CD14-positive monocyte (primary cell): ENCODE measurements at regions not wholly inside any gene's neighbourhood (a gene's known extent, or its start where the extent isn't known, plus 50 kb on each side); places are given as distances from the start of the nearest gene placed in this dataset.
"Not testable (repeated sequence)": the region's sequence is repeated elsewhere in the genome, so short reads cannot be mapped to it uniquely, and the experiment has no call there.

Source experiments
- DNase-seq, 3 donors: peaks; one replicate each; pipeline ENCODE4 v3.0.0-alpha.2; 2011 to 2022
- H2AFZ ChIP-seq: 2 replicates; pipeline ENCODE4 v1.6.0; 2012; ENCODE audit warnings: mild to moderate bottlenecking, low read depth, low read length, inconsistent platforms; ENCODE audit not compliant: insufficient read depth, poor library complexity, severe bottlenecking
- H3K27ac ChIP-seq, 2 donors: 1 replicate in 1 of 2; 2 replicates in 1 of 2; pipeline ENCODE4 v1.5.1; 2012 to 2013; ENCODE audit warnings: low read length in 2 of 2, control low read depth in 1 of 2, inconsistent platforms in 1 of 2, low read depth in 1 of 2, mild to moderate bottlenecking in 1 of 2
- H3K27me3 ChIP-seq, 2 donors: one replicate each; pipeline versions ENCODE4 v1.6.0 to v1.6.1; 2011 to 2013; ENCODE audit warnings: low read length in 2 of 2; ENCODE audit not compliant: control insufficient read depth in 2 of 2, insufficient read depth in 2 of 2
- H3K36me3 ChIP-seq, 2 donors: replicated peaks in 1 of 2; 1 replicate in 1 of 2; 2 replicates in 1 of 2; pipeline versions ENCODE4 v1.5.1 to v1.6.1; 2012 to 2013; ENCODE audit warnings: low read length in 2 of 2, control low read depth in 1 of 2, inconsistent platforms in 1 of 2, mild to moderate bottlenecking in 1 of 2; ENCODE audit not compliant: insufficient read depth in 2 of 2, control insufficient read depth in 1 of 2
- H3K4me1 ChIP-seq, 2 donors: 1 replicate in 1 of 2; 2 replicates in 1 of 2; pipeline versions ENCODE4 v1.5.1 to v1.6.1; 2012 to 2013; ENCODE audit warnings: low read length in 2 of 2, control low read depth in 1 of 2, inconsistent platforms in 1 of 2, mild to moderate bottlenecking in 1 of 2, moderate library complexity in 1 of 2; ENCODE audit not compliant: insufficient read depth in 2 of 2, control insufficient read depth in 1 of 2
- H3K4me2 ChIP-seq: replicated peaks from 2 replicates; pipeline ENCODE3; 2012; ENCODE audit warnings: low read length, moderate library complexity, mild to moderate bottlenecking; ENCODE audit not compliant: poor library complexity, severe bottlenecking; ENCODE audit errors: extremely low read depth
- H3K4me3 ChIP-seq, 3 experiments: fragments of 200-600 bp in 1 of 3; sonication (generic) in 1 of 3; replicated peaks in 1 of 3; 1 replicate in 2 of 3; 2 replicates in 1 of 3; pipeline ENCODE4 v1.5.1; 2011 to 2013; ENCODE audit warnings: low read length in 3 of 3, mild to moderate bottlenecking in 3 of 3, control low read depth in 2 of 3, low read depth in 2 of 3, inconsistent platforms in 1 of 3, moderate library complexity in 1 of 3
- H3K79me2 ChIP-seq: 2 replicates; pipeline ENCODE4 v1.6.0; 2012; ENCODE audit warnings: mild to moderate bottlenecking, control low read depth, inconsistent platforms, low read length, moderate library complexity; ENCODE audit not compliant: insufficient read depth
- H3K9ac ChIP-seq: 2 replicates; pipeline ENCODE4 v1.6.0; 2017; ENCODE audit warnings: low read length, mild to moderate bottlenecking; ENCODE audit not compliant: insufficient read depth, poor library complexity, severe bottlenecking
- H3K9me3 ChIP-seq, 2 donors: replicated peaks in 1 of 2; 1 replicate in 1 of 2; 2 replicates in 1 of 2; pipeline versions ENCODE4 v1.5.1 to v1.6.1; 2012 to 2013; ENCODE audit warnings: low read length in 2 of 2, control low read depth in 1 of 2; ENCODE audit not compliant: control insufficient read depth in 1 of 2, insufficient read depth in 1 of 2
- H4K20me1 ChIP-seq: 2 replicates; pipeline ENCODE4 v1.6.0; 2012; ENCODE audit warnings: mild to moderate bottlenecking, low read length, control low read depth, moderate library complexity; ENCODE audit not compliant: insufficient read depth
- H3K27ac Mint-ChIP-seq, 7 donors: one replicate each; pipeline ENCODE4 v1.8.0; 2020; ENCODE audit warnings: mild to moderate bottlenecking in 7 of 7, mixed read lengths in 7 of 7, moderate library complexity in 6 of 7, inconsistent platforms in 2 of 7
- H3K27me3 Mint-ChIP-seq, 3 donors: one replicate each; pipeline ENCODE4 v1.8.0; 2021 to 2022; ENCODE audit warnings: low read depth in 3 of 3, mild to moderate bottlenecking in 3 of 3, mixed read lengths in 3 of 3, moderate library complexity in 3 of 3, inconsistent platforms in 1 of 3
- H3K36me3 Mint-ChIP-seq, 2 donors: one replicate each; pipeline ENCODE4 v1.8.0; 2020; ENCODE audit warnings: mixed read lengths in 2 of 2, inconsistent platforms in 1 of 2, mild to moderate bottlenecking in 1 of 2
- H3K4me1 Mint-ChIP-seq: one replicate; pipeline ENCODE4 v1.8.0; 2020; ENCODE audit warnings: mild to moderate bottlenecking, mixed read lengths
- H3K4me3 Mint-ChIP-seq, 2 donors: one replicate each; pipeline ENCODE4 v1.8.0; 2020; ENCODE audit warnings: mild to moderate bottlenecking in 2 of 2, mixed read lengths in 2 of 2, moderate library complexity in 1 of 2
- H3K9me3 Mint-ChIP-seq, 7 donors: one replicate each; pipeline ENCODE4 v1.8.0; 2020 to 2022; ENCODE audit warnings: mixed read lengths in 7 of 7, mild to moderate bottlenecking in 6 of 7, moderate library complexity in 6 of 7, inconsistent platforms in 2 of 7
- CTCF ChIP-seq: fragments of 200-600 bp; IDR thresholded peaks from one replicate; pipeline ENCODE4 v1.8.0; 2022; ENCODE audit warnings: antibody characterized with exemption, mild to moderate bottlenecking
- WGBS: methylation state at CpG from one replicate; pipeline ENCODE4 v1.1.5; 2013; ENCODE audit warnings: missing lambda C conversion rate; ENCODE audit not compliant: insufficient coverage; 5-methylcytosine and 5-hydroxymethylcytosine counted together
- intact Hi-C, 2 donors: fragments of 100-400 bp; cut with micrococcal nuclease; formaldehyde crosslinking; loops; one replicate each; pipeline versions ENCODE4 v1.15.0 to v1.15.1; 2023

- Histone ChIP-seq H3K4me1 (no peaks in the 10 kb centered on the region), H3K27me3 (no peaks in the 10 kb centered on the region), H3K36me3 (no peaks in the 10 kb centered on the region), H2AFZ (no peak overlapping the region), H3K27ac (no peak overlapping the region), H4K20me1 (no peaks in the 10 kb centered on the region), H3K79me2 (no peaks in the 10 kb centered on the region), H3K9ac (no peak overlapping the region), H3K4me2 (no peak overlapping the region), H3K4me3 (no peak overlapping the region), H3K9me3 (no peaks in the 10 kb centered on the region)
- no CpG with 5 or more reads among the region's 2 CpGs for WGBS
- no peak overlapping the region for H3K27ac Mint-ChIP-seq
- H3K36me3 Mint-ChIP-seq, result no peaks in the 10 kb centered on the region
- DNase-seq, result no peak
- peaks cover 0 to 1% (median 0%) of the 10 kb centered on the region in 3 donors for H3K27me3 Mint-ChIP-seq
- H3K4me1 Mint-ChIP-seq, result no peaks in the 10 kb centered on the region
- no peak overlapping the region for H3K4me3 Mint-ChIP-seq
- peaks cover 0 to 2% (median 0%) of the 10 kb centered on the region in 7 donors for H3K9me3 Mint-ChIP-seq
- no peak for TF ChIP-seq CTCF
- intact Hi-C loops, result no loop called here
These were observed 104.5 kb upstream of the PCLO start for GRCh38 chr7:83267141-83267631.

GRCh38 chr7:83263442-83264034 lies 100.9 kb upstream of the PCLO start:
- H3K27ac Mint-ChIP-seq, DNase-seq, H4K20me1 ChIP-seq, intact Hi-C loops, H3K27me3 Mint-ChIP-seq, H3K4me3 ChIP-seq, H3K4me1 ChIP-seq, H3K9ac ChIP-seq, H3K36me3 ChIP-seq, H3K4me3 Mint-ChIP-seq, H3K36me3 Mint-ChIP-seq, H3K9me3 Mint-ChIP-seq, H2AFZ ChIP-seq, H3K9me3 ChIP-seq, H3K27me3 ChIP-seq, H3K4me2 ChIP-seq, H3K79me2 ChIP-seq, H3K4me1 Mint-ChIP-seq, H3K27ac ChIP-seq: not testable (repeated sequence)
- 98% methylated on average over 6 of the region's 10 CpGs for WGBS
